CD4-positive, alpha-beta T cell treated with Interleukin-2 at 100 ng/mL for 4 hours (primary cell): ENCODE measurements at regions not wholly inside any gene's neighbourhood (a gene's known extent, or its start where the extent isn't known, plus 50 kb on each side); places are given as distances from the start of the nearest gene placed in this dataset.

ENCODE experiments used
- DNase-seq: peaks from one replicate; pipeline ENCODE4 v3.0.0-alpha.2; 2020; ENCODE audit warnings: low spot score

- DNase-seq, result no peak
Observed at GRCh38 chr10:8544500-8544899, 490.0 kb downstream of the GATA3 start.

GRCh38 chr10:8554574-8554973, 500.1 kb downstream of the GATA3 start:
- DNase-seq, result no peak

GRCh38 chr10:8556321-8556720, 501.8 kb downstream of the GATA3 start:
- DNase-seq, result no peak

GRCh38 chr10:8563478-8563877, 509.0 kb downstream of the GATA3 start:
- peak; percentile 8 for DNase-seq

GRCh38 chr10:8566737-8567136, 512.2 kb downstream of the GATA3 start:
- no peak for DNase-seq

GRCh38 chr10:8568401-8568800, 513.9 kb downstream of the GATA3 start:
- DNase-seq, result no peak

GRCh38 chr10:8575620-8576019, 521.1 kb downstream of the GATA3 start:
- no peak for DNase-seq

GRCh38 chr10:8576281-8576680, 521.8 kb downstream of the GATA3 start:
- no peak for DNase-seq

GRCh38 chr10:8576911-8577310, 522.4 kb downstream of the GATA3 start:
- no peak for DNase-seq

GRCh38 chr10:8577686-8578085, 523.2 kb downstream of the GATA3 start:
- no peak for DNase-seq

- DNase-seq, result no peak
Observed at GRCh38 chr10:8581521-8582225, 527.2 kb downstream of the GATA3 start.

- no peak for DNase-seq
Observed at GRCh38 chr10:8583096-8583495, 528.6 kb downstream of the GATA3 start.

GRCh38 chr10:8584666-8585065, 530.2 kb downstream of the GATA3 start:
- DNase-seq, result no peak

- no peak for DNase-seq
Observed at GRCh38 chr10:8586504-8586903, 532.0 kb downstream of the GATA3 start.

- no peak for DNase-seq
Observed at GRCh38 chr10:8588135-8588534, 533.6 kb downstream of the GATA3 start.

- DNase-seq, result no peak
Observed at GRCh38 chr10:8590518-8590917, 536.0 kb downstream of the GATA3 start.

- no peak for DNase-seq
Observed at GRCh38 chr10:8591640-8592039, 537.2 kb downstream of the GATA3 start.

GRCh38 chr10:8594176-8594575, 539.7 kb downstream of the GATA3 start:
- no peak for DNase-seq

GRCh38 chr10:8594711-8595110, 540.2 kb downstream of the GATA3 start:
- no peak for DNase-seq

GRCh38 chr10:8595140-8595539, 540.7 kb downstream of the GATA3 start:
- DNase-seq, result no peak

GRCh38 chr10:8596929-8597472, 542.5 kb downstream of the GATA3 start:
- DNase-seq, result no peak

- DNase-seq, result no peak
Observed at GRCh38 chr10:8600192-8600591, 545.7 kb downstream of the GATA3 start.

- no peak for DNase-seq
Observed at GRCh38 chr10:8602821-8603220, 548.3 kb downstream of the GATA3 start.

GRCh38 chr10:8614054-8614565, 559.6 kb downstream of the GATA3 start:
- no peak for DNase-seq
